ENCODE measurements at regions not wholly inside any gene's neighbourhood (a gene's known extent, or its start where the extent isn't known, plus 50 kb on each side); places are given as distances from the start of the nearest gene placed in this dataset.

DNA sequence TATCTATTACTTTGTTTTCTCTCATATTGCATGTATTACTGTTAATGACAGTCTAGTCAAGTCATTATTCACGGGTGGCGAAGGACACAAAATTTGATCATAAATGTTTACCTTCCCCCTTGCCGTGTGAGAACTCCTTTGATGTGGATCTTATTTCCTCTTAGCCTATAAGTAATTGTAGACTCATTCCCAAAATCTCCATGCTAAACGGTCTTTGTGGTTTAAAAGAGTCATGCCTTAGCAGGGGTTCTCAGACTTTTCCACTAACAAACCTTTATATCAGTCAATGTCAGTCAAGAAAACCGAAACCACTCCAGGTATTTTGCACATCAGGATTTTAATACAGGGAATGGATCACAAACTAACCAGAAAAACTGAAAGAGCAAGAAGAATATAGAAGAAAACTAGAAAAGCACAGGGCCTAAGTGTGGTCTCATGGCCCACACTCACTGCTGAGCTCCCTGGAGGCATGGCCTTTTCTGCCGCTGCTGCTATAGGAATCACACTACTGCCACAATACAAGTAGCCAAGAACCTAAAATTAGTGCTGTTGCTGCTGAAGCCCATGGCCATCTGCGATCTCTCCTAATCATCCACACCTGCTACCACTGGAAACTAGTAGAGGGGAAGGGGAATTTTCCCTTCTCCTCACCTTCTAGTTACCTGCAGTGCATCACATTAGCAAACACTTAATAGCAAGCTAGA lies 186.0 kb upstream of the POU3F2 start:
- TF ChIP-seq CTCF (IDR thresholded peaks at IDR 0.05): no peak
- no peak for TF ChIP-seq EZH2 (IDR thresholded peaks at IDR 0.05; ENCODE audit: borderline replicate concordance, insufficient read depth, low read depth, low read length, poor library complexity, severe bottlenecking)

GRCh38 chr6:98650941-98651340 lies 183.4 kb upstream of the POU3F2 start:
- POLR2A ChIA-PET: no interaction called here
- Histone ChIP-seq H3K4me3 (ENCODE audit: control extremely low read depth in 1 of 5, extremely low read depth in 1 of 5, insufficient read depth in 1 of 5, low read depth in 2 of 5, low read length in 4 of 5) (no peak overlapping the region), H3K4me2 (replicated peaks; ENCODE audit: low read depth, low read length, poor library complexity, severe bottlenecking) (no peak overlapping the region), H3K4me1 (ENCODE audit: control insufficient read depth in 2 of 2, insufficient read depth in 2 of 2, low read length in 2 of 2) (no peaks in the 10 kb centered on the region), H3K27ac (ENCODE audit: low read length in 2 of 2) (no peak overlapping the region), H4K20me1 (ENCODE audit: control insufficient read depth, insufficient read depth, low read length, poor library complexity, severe bottlenecking) (no peaks in the 10 kb centered on the region), H3K36me3 (replicated peaks in 1 of 2; ENCODE audit: control extremely low read depth in 1 of 2, control insufficient read depth in 1 of 2, extremely low read depth in 1 of 2, insufficient read depth in 2 of 2, low read length in 1 of 2) (no peaks in the 10 kb centered on the region), H2AFZ (ENCODE audit: insufficient read depth, low read depth, low read length, poor library complexity, severe bottlenecking) (no peak overlapping the region), H3K27me3 (replicated peaks in 1 of 4; ENCODE audit: control extremely low read depth in 1 of 4, control insufficient read depth in 3 of 4, insufficient read depth in 4 of 4, low read length in 3 of 4) (no peaks in the 10 kb centered on the region), H3K9me3 (ENCODE audit: control extremely low read depth in 1 of 3, control insufficient read depth in 2 of 3, insufficient read depth in 1 of 3, low read length in 2 of 3) (no peaks in the 10 kb centered on the region), H3K9ac (ENCODE audit: low read length) (no peak overlapping the region), H3K79me2 (ENCODE audit: control insufficient read depth, insufficient read depth, low read length) (no peaks in the 10 kb centered on the region)
- intact Hi-C loops (cut with micrococcal nuclease): no loop called here
- H3K27ac Mint-ChIP-seq: no peak overlapping the region
- no peaks in the 10 kb centered on the region for H3K9me3 Mint-ChIP-seq (ENCODE audit: insufficient read depth)
- ATAC-seq (ENCODE audit: low read depth): no peak
- TF ChIP-seq EZH2 (IDR thresholded peaks at IDR 0.05; ENCODE audit: borderline replicate concordance, insufficient read depth, low read depth, low read length, poor library complexity, severe bottlenecking): no peak
- no peak for TF ChIP-seq CTCF (IDR thresholded peaks at IDR 0.05)
- no peaks in the 10 kb centered on the region for H3K4me1 Mint-ChIP-seq
- no peak overlapping the region for H3K4me3 Mint-ChIP-seq
- no peak for DNase-seq
- 62% methylated on average over 3 of the region's 3 CpGs for WGBS (ENCODE audit: insufficient coverage)
- H3K27me3 Mint-ChIP-seq: no peaks in the 10 kb centered on the region
- CTCF ChIA-PET: no interaction called here

More for the DNA sequence above, 186.0 kb upstream of the POU3F2 start:
- H3K4me3 ChIP-seq (ENCODE audit: control extremely low read depth in 1 of 5, extremely low read depth in 1 of 5, insufficient read depth in 1 of 5, low read depth in 2 of 5, low read length in 4 of 5): no peak overlapping the region
- no peaks in the 10 kb centered on the region for H3K79me2 ChIP-seq (ENCODE audit: control insufficient read depth, insufficient read depth, low read length)
- no CpG with 5 or more reads among the region's 7 CpGs for WGBS (ENCODE audit: insufficient coverage)
- no peak overlapping the region for H2AFZ ChIP-seq (ENCODE audit: insufficient read depth, low read depth, low read length, poor library complexity, severe bottlenecking)
- H3K4me1 Mint-ChIP-seq: no peaks in the 10 kb centered on the region
- intact Hi-C loops (cut with micrococcal nuclease): no loop called here
- H4K20me1 ChIP-seq (ENCODE audit: control insufficient read depth, insufficient read depth, low read length, poor library complexity, severe bottlenecking): no peaks in the 10 kb centered on the region
- peaks cover 2% of the 10 kb centered on the region for H3K27me3 Mint-ChIP-seq
- no peak overlapping the region for H3K9ac ChIP-seq (ENCODE audit: low read length)
- no peaks in the 10 kb centered on the region for H3K9me3 ChIP-seq (ENCODE audit: control extremely low read depth in 1 of 3, control insufficient read depth in 2 of 3, insufficient read depth in 1 of 3, low read length in 2 of 3)
- H3K4me2 ChIP-seq (replicated peaks; ENCODE audit: low read depth, low read length, poor library complexity, severe bottlenecking): no peak overlapping the region
- ChIA-PET POLR2A (no interaction called here), CTCF (no interaction called here)
- H3K4me1 ChIP-seq (ENCODE audit: control insufficient read depth in 2 of 2, insufficient read depth in 2 of 2, low read length in 2 of 2): no peaks in the 10 kb centered on the region
- H3K27ac Mint-ChIP-seq: no peak overlapping the region
- ATAC-seq (ENCODE audit: low read depth): no peak
- H3K36me3 ChIP-seq (replicated peaks in 1 of 2; ENCODE audit: control extremely low read depth in 1 of 2, control insufficient read depth in 1 of 2, extremely low read depth in 1 of 2, insufficient read depth in 2 of 2, low read length in 1 of 2): no peaks in the 10 kb centered on the region
- no peak overlapping the region for H3K27ac ChIP-seq (ENCODE audit: low read length in 2 of 2)
- no peak overlapping the region for H3K4me3 Mint-ChIP-seq
- H3K9me3 Mint-ChIP-seq (ENCODE audit: insufficient read depth): no peaks in the 10 kb centered on the region
- no peak for DNase-seq
- H3K27me3 ChIP-seq (replicated peaks in 1 of 4; ENCODE audit: control extremely low read depth in 1 of 4, control insufficient read depth in 3 of 4, insufficient read depth in 4 of 4, low read length in 3 of 4): no peaks in the 10 kb centered on the region

Data from B cell (primary cell).